ENCODE measurements at regions not wholly inside any gene's neighbourhood (a gene's known extent, or its start where the extent isn't known, plus 50 kb on each side); places are given as distances from the start of the nearest gene placed in this dataset.

DNA sequence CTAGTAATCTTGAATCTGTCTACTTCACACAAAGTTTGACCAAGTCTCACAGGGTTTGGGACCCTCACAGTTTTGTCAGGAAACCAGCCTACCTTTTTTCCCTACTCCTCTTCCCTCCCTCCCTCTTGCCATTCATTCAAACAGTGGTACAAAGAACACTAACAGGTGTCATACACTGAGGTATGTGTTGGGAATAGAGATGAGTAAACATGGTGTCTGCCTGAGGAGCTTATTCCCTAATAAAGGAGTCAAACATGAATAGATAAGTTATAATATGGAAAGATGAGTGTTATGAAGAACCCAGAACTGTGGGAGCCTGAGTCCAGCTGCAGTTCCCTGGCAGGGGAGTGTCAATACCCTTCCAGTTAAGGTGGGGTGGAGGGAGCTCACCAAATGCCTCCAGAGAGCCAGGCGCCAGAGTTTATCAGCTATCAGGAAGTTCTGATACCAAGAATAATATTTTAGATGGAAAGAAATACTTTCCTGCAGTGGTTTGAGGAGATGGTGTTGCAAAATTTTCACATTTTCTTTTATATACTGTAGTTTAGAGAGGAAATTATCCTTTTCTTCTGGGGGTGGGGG, 183.4 kb upstream of the NR3C1 start:
- Histone ChIP-seq H3K4me2 (ENCODE audit: insufficient read depth in 1 of 2, low read depth in 2 of 2, low read length in 2 of 2) (no peak overlapping the region), H2AK5ac (ENCODE audit: low read depth, low read length) (no peak overlapping the region), H2BK15ac (ENCODE audit: low read length) (no peak overlapping the region), H3K56ac (replicated peaks; ENCODE audit: insufficient read length, low read depth, low read length) (no peak overlapping the region), H3K14ac (ENCODE audit: insufficient read length) (no peak overlapping the region), H3K23me2 (ENCODE audit: low read depth, low read length) (no peaks in the 10 kb centered on the region; the same call in 1 of the 2 replicates), H3K79me2 (ENCODE audit: control insufficient read depth in 1 of 2, insufficient read depth in 2 of 2, low read length in 2 of 2) (no peaks in the 10 kb centered on the region), H4K5ac (ENCODE audit: insufficient read length, low read depth, low read length) (no peak overlapping the region), H2BK20ac (ENCODE audit: low read length) (no peak overlapping the region), H2AFZ (ENCODE audit: low read length) (no peak overlapping the region), H3K9me3 (ENCODE audit: insufficient read depth in 2 of 2, low read depth in 1 of 2, low read length in 1 of 2) (no peaks in the 10 kb centered on the region), H2BK12ac (ENCODE audit: low read depth, low read length) (no peak overlapping the region), H4K8ac (ENCODE audit: extremely low read depth, insufficient read depth, low read length) (no peak overlapping the region), H3K4me3 (ENCODE audit: extremely low read depth in 1 of 4, insufficient read depth in 2 of 4, low read depth in 3 of 4, low read length in 4 of 4) (no peak overlapping the region), H3K4me1 (replicated peaks in 1 of 4; ENCODE audit: control insufficient read depth in 3 of 4, insufficient read depth in 4 of 4, low read length in 3 of 4) (no peaks in the 10 kb centered on the region), H3K9ac (replicated peaks in 1 of 4; ENCODE audit: extremely low read depth in 1 of 4, low read depth in 3 of 4, low read length in 3 of 4) (no peak overlapping the region), H3K27me3 (replicated peaks in 1 of 4; ENCODE audit: control insufficient read depth in 3 of 4, extremely low read depth in 1 of 4, insufficient read depth in 3 of 4, low read length in 3 of 4) (no peaks in the 10 kb centered on the region), H3K36me3 (ENCODE audit: control insufficient read depth in 2 of 4, insufficient read depth in 4 of 4, low read length in 3 of 4) (no peaks in the 10 kb centered on the region), H2BK5ac (ENCODE audit: low read depth, low read length) (no peak overlapping the region), H2BK120ac (replicated peaks; ENCODE audit: low read depth, low read length) (no peak overlapping the region), H3K79me1 (ENCODE audit: low read depth, low read length) (no peaks in the 10 kb centered on the region), H3K23ac (ENCODE audit: insufficient read length) (no peak overlapping the region), H4K20me1 (replicated peaks in 1 of 2; ENCODE audit: control insufficient read depth in 1 of 2, insufficient read depth in 2 of 2, low read length in 2 of 2) (no peaks in the 10 kb centered on the region), H3K18ac (ENCODE audit: extremely low read depth, low read length) (no peak overlapping the region), H3K4ac (replicated peaks; ENCODE audit: insufficient read length, low read depth, low read length) (no peak overlapping the region), H4K91ac (replicated peaks; ENCODE audit: insufficient read length, low read length) (no peak overlapping the region), H3K27ac (ENCODE audit: low read depth, low read length) (no peak overlapping the region)
- WGBS, 2 experiments (ENCODE audit: extremely low coverage in 1 of 2, insufficient coverage in 1 of 2, insufficient read length in 1 of 2, insufficient replicate concordance in 2 of 2, low coverage in 1 of 2, low lambda C conversion rate in 2 of 2, missing lambda C conversion rate in 1 of 2) = 93% methylated on average over 1 of the region's 1 CpG; no CpG with 5 or more reads in 1 of the 2 experiments
- FAIRE-seq (no peak), DNase-seq (ENCODE audit: low read depth in 1 of 2, low spot score in 2 of 2) (no peak)
- POLR2A ChIA-PET (ENCODE audit: partially characterized antibody) = no interaction called here
- CTCF ChIA-PET (ENCODE audit: partially characterized antibody) = interaction anchor here (0.9 kb wide), 1 partner anchor 13 kb away, joined by 3 read pairs; no protein-coding TSS in a partner anchor
- TF ChIP-seq BRCA1 (IDR thresholded peaks at IDR 0.05; ENCODE audit: low read depth, low read length) (no peak), SIX5 (IDR thresholded peaks at IDR 0.05; ENCODE audit: low read depth, low read length) (no peak), EGR1 (IDR thresholded peaks at IDR 0.05; ENCODE audit: borderline replicate concordance, low read depth, low read length) (no peak), SIRT6 (IDR thresholded peaks at IDR 0.05; ENCODE audit: low read length) (no peak), NANOG (IDR thresholded peaks at IDR 0.05; ENCODE audit: insufficient read depth, low read depth, low read length, poor library complexity, severe bottlenecking) (no peak), JUND (IDR thresholded peaks at IDR 0.05; ENCODE audit: low read length) (no peak), CBX8 (IDR thresholded peaks at IDR 0.05; ENCODE audit: borderline replicate concordance, low read depth, low read length) (no peak), MAFK (IDR thresholded peaks at IDR 0.05; ENCODE audit: low read depth, low read length) (no peak), TBP (IDR thresholded peaks at IDR 0.05; ENCODE audit: low read depth, low read length) (no peak)
- TF ChIP-seq, protein P1, sequence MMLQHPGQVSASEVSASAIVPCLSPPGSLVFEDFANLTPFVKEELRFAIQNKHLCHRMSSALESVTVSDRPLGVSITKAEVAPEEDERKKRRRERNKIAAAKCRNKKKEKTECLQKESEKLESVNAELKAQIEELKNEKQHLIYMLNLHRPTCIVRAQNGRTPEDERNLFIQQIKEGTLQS (IDR thresholded peaks at IDR 0.05; ENCODE audit: insufficient read depth, low read depth, low read length) = no peak
